ENCODE measurements at regions not wholly inside any gene's neighbourhood (a gene's known extent, or its start where the extent isn't known, plus 50 kb on each side); places are given as distances from the start of the nearest gene placed in this dataset.

- TF ChIP-seq EZH2 (IDR thresholded peaks at IDR 0.05; ENCODE audit: insufficient read depth, low read length) (no peak), CTCF (IDR thresholded peaks at IDR 0.05; ENCODE audit: insufficient read depth, low read depth, low read length) (no peak)
These were observed 231.8 kb upstream of the IRF2BP2 start for GRCh38 chr1:234841710-234842231.

Data from astrocyte (in vitro differentiated cells and primary cell).